ENCODE measurements at regions not wholly inside any gene's neighbourhood (a gene's known extent, or its start where the extent isn't known, plus 50 kb on each side); places are given as distances from the start of the nearest gene placed in this dataset.

GRCh38 chr1:99181892-99182291 lies 82.4 kb upstream of the PLPPR4 start:
- Mint-ChIP-seq H3K4me3 (no peak overlapping the region), H3K27me3 (no peaks in the 10 kb centered on the region), H3K36me3 (no peaks in the 10 kb centered on the region), H3K9me3 (no peaks in the 10 kb centered on the region), H3K4me1 (no peaks in the 10 kb centered on the region), H3K27ac (no peak overlapping the region)

- Mint-ChIP-seq H3K27ac (no peak overlapping the region), H3K4me3 (no peak overlapping the region), H3K27me3 (peaks cover 4% of the 10 kb centered on the region), H3K9me3 (no peaks in the 10 kb centered on the region), H3K36me3 (no peaks in the 10 kb centered on the region), H3K4me1 (peaks cover 0 to 2% (median 0%) of the 10 kb centered on the region in 3 donors)
Observed at GRCh38 chr1:99185196-99185595, 79.1 kb upstream of the PLPPR4 start.

GRCh38 chr1:99193431-99193830 lies 70.9 kb upstream of the PLPPR4 start:
- Mint-ChIP-seq H3K9me3 (peaks cover 0 to 3% (median 0%) of the 10 kb centered on the region in 3 donors), H3K4me1 (peaks cover 0 to 2% (median 0%) of the 10 kb centered on the region in 3 donors), H3K36me3 (no peaks in the 10 kb centered on the region), H3K27me3 (peaks cover 4% of the 10 kb centered on the region), H3K27ac (no peak overlapping the region), H3K4me3 (no peak overlapping the region)

- Mint-ChIP-seq H3K27me3 (no peaks in the 10 kb centered on the region), H3K4me3 (no peak overlapping the region), H3K36me3 (no peaks in the 10 kb centered on the region), H3K9me3 (peaks cover 0 to 3% (median 0%) of the 10 kb centered on the region in 3 donors), H3K4me1 (no peaks in the 10 kb centered on the region), H3K27ac (no peak overlapping the region)
Observed at GRCh38 chr1:99198393-99198792, 65.9 kb upstream of the PLPPR4 start.

GRCh38 chr1:99207216-99207615 lies 57.1 kb upstream of the PLPPR4 start:
- Mint-ChIP-seq H3K36me3 (no peaks in the 10 kb centered on the region), H3K9me3 (peaks cover 0 to 3% (median 0%) of the 10 kb centered on the region in 3 donors), H3K27me3 (peaks cover 1% of the 10 kb centered on the region), H3K27ac (no peak overlapping the region), H3K4me3 (no peak overlapping the region), H3K4me1 (no peaks in the 10 kb centered on the region)

All from IgD-negative memory B cell (primary cell).